ENCODE measurements at regions not wholly inside any gene's neighbourhood (a gene's known extent, or its start where the extent isn't known, plus 50 kb on each side); places are given as distances from the start of the nearest gene placed in this dataset.

GRCh38 chr5:155914766-155915165 lies 412.2 kb upstream of the SGCD start:
- H3K27me3 ChIP-seq (replicated peaks), result no peaks in the 10 kb centered on the region
- no peak for DNase-seq
- H3K36me3 ChIP-seq (replicated peaks), result no peaks in the 10 kb centered on the region
- no peak overlapping the region for H3K4me3 ChIP-seq (ENCODE audit: low read depth, low read length)
- in situ Hi-C loops (cut with HindIII; ENCODE audit: low pct_ligation_motif_present, low sequenced_read_pairs), result no loop called here
- TF ChIP-seq CTCF (IDR thresholded peaks at IDR 0.05; ENCODE audit: low read depth, low read length, missing control alignments), result no peak
- no peak overlapping the region for H3K27ac ChIP-seq

- TF ChIP-seq CTCF (IDR thresholded peaks at IDR 0.05; ENCODE audit: low read depth, low read length, missing control alignments), result no peak
- no peak overlapping the region for H3K27ac ChIP-seq
- DNase-seq, result no peak
- in situ Hi-C loops (cut with HindIII; ENCODE audit: low pct_ligation_motif_present, low sequenced_read_pairs), result no loop called here
- H3K4me3 ChIP-seq (ENCODE audit: low read depth, low read length), result no peak overlapping the region
- no peaks in the 10 kb centered on the region for H3K27me3 ChIP-seq (replicated peaks)
- no peaks in the 10 kb centered on the region for H3K36me3 ChIP-seq (replicated peaks)
Measured at GRCh38 chr5:155915601-155916000, 411.4 kb upstream of the SGCD start.

- Histone ChIP-seq H3K27me3 (replicated peaks) (no peaks in the 10 kb centered on the region), H3K36me3 (replicated peaks) (no peaks in the 10 kb centered on the region), H3K4me3 (ENCODE audit: low read depth, low read length) (no peak overlapping the region), H3K27ac (no peak overlapping the region)
- in situ Hi-C loops (cut with HindIII; ENCODE audit: low pct_ligation_motif_present, low sequenced_read_pairs), result no loop called here
- no peak for TF ChIP-seq CTCF (IDR thresholded peaks at IDR 0.05; ENCODE audit: low read depth, low read length, missing control alignments)
- DNase-seq, result no peak
Measured at GRCh38 chr5:155919126-155919525, 407.8 kb upstream of the SGCD start.

GRCh38 chr5:155919725-155920124 lies 407.2 kb upstream of the SGCD start:
- Histone ChIP-seq H3K4me3 (ENCODE audit: low read depth, low read length) (no peak overlapping the region), H3K27ac (no peak overlapping the region), H3K36me3 (replicated peaks) (no peaks in the 10 kb centered on the region), H3K27me3 (replicated peaks) (no peaks in the 10 kb centered on the region)
- no peak for TF ChIP-seq CTCF (IDR thresholded peaks at IDR 0.05; ENCODE audit: low read depth, low read length, missing control alignments)
- in situ Hi-C loops (cut with HindIII; ENCODE audit: low pct_ligation_motif_present, low sequenced_read_pairs), result no loop called here
- DNase-seq, result no peak

- no peaks in the 10 kb centered on the region for H3K27me3 ChIP-seq (replicated peaks)
- TF ChIP-seq CTCF (IDR thresholded peaks at IDR 0.05; ENCODE audit: low read depth, low read length, missing control alignments), result no peak
- no peaks in the 10 kb centered on the region for H3K36me3 ChIP-seq (replicated peaks)
- no peak for DNase-seq
- H3K4me3 ChIP-seq (ENCODE audit: low read depth, low read length), result no peak overlapping the region
- in situ Hi-C loops (cut with HindIII; ENCODE audit: low pct_ligation_motif_present, low sequenced_read_pairs), result no loop called here
- H3K27ac ChIP-seq, result no peak overlapping the region
Measured at GRCh38 chr5:155921621-155922020, 405.3 kb upstream of the SGCD start.

- Histone ChIP-seq H3K27ac (no peak overlapping the region), H3K27me3 (replicated peaks) (no peaks in the 10 kb centered on the region), H3K36me3 (replicated peaks) (no peaks in the 10 kb centered on the region), H3K4me3 (ENCODE audit: low read depth, low read length) (no peak overlapping the region)
- no peak for TF ChIP-seq CTCF (IDR thresholded peaks at IDR 0.05; ENCODE audit: low read depth, low read length, missing control alignments)
- DNase-seq, result no peak
- in situ Hi-C loops (cut with HindIII; ENCODE audit: low pct_ligation_motif_present, low sequenced_read_pairs), result no loop called here
Measured at GRCh38 chr5:155923784-155924183, 403.2 kb upstream of the SGCD start.
